Endodermal cell (in vitro differentiated cells): ENCODE measurements at regions not wholly inside any gene's neighbourhood (a gene's known extent, or its start where the extent isn't known, plus 50 kb on each side); places are given as distances from the start of the nearest gene placed in this dataset.

Experiments
- DNase-seq: peaks from one replicate; pipeline ENCODE4 v3.0.0-alpha.2; 2017
- H3K27ac ChIP-seq: 2 replicates; pipeline ENCODE4 v1.5.1; 2013; ENCODE audit warnings: mild to moderate bottlenecking, low read depth, low read length, moderate library complexity
- H3K27me3 ChIP-seq: 2 replicates; pipeline ENCODE4 v1.6.1; 2013; ENCODE audit warnings: mild to moderate bottlenecking, low read length, moderate library complexity; ENCODE audit not compliant: insufficient read depth, control insufficient read depth, poor library complexity, severe bottlenecking
- H3K36me3 ChIP-seq: 2 replicates; pipeline ENCODE4 v1.7.0; 2013; ENCODE audit warnings: mild to moderate bottlenecking, low read length, moderate library complexity; ENCODE audit not compliant: control insufficient read depth, insufficient read depth
- H3K4me1 ChIP-seq: one replicate; pipeline ENCODE4 v1.7.0; 2013; ENCODE audit warnings: low read length; ENCODE audit not compliant: control insufficient read depth, insufficient read depth
- H3K4me3 ChIP-seq: 2 replicates; pipeline ENCODE4 v1.5.1; 2013; ENCODE audit warnings: mild to moderate bottlenecking, low read length, moderate library complexity
- H3K9ac ChIP-seq: 2 replicates; pipeline ENCODE4 v1.6.1; 2013; ENCODE audit warnings: mild to moderate bottlenecking, low read length, moderate library complexity; ENCODE audit not compliant: poor library complexity, severe bottlenecking; ENCODE audit errors: extremely low read depth
- H3K9me3 ChIP-seq: 2 replicates; pipeline ENCODE4 v1.6.1; 2013; ENCODE audit warnings: mild to moderate bottlenecking, low read length, moderate library complexity; ENCODE audit not compliant: control insufficient read depth
- H3K27ac Mint-ChIP-seq: 2 replicates; pipeline ENCODE4 v1.8.0; 2020; ENCODE audit warnings: mixed read lengths
- H3K27me3 Mint-ChIP-seq: 2 replicates; pipeline ENCODE4 v1.8.0; 2021; ENCODE audit warnings: mild to moderate bottlenecking, mixed read lengths; ENCODE audit not compliant: insufficient read depth
- H3K36me3 Mint-ChIP-seq: 2 replicates; pipeline ENCODE4 v1.8.0; 2020; ENCODE audit warnings: low read depth, mixed read lengths
- H3K4me1 Mint-ChIP-seq: 2 replicates; pipeline ENCODE4 v1.8.0; 2020; ENCODE audit warnings: mixed read lengths
- H3K4me3 Mint-ChIP-seq: 2 replicates; pipeline ENCODE4 v1.8.0; 2020; ENCODE audit warnings: mild to moderate bottlenecking, moderate library complexity, mixed read lengths
- H3K9me3 Mint-ChIP-seq: 2 replicates; pipeline ENCODE4 v1.8.0; 2020; ENCODE audit warnings: mild to moderate bottlenecking, mixed read lengths
- WGBS, 2 experiments: methylation state at CpG; one replicate each; pipeline versions ENCODE4 v1.1.5 to v1.1.7; 2013; ENCODE audit warnings: missing lambda C conversion rate in 2 of 2, mixed read lengths in 1 of 2; ENCODE audit not compliant: insufficient coverage in 1 of 2, insufficient read length in 1 of 2; 5-methylcytosine and 5-hydroxymethylcytosine counted together
- TF ChIP-seq, protein P1 (sequence below): fragments of 200-600 bp; sonication (generic); conservative IDR thresholded peaks from 2 replicates; pipeline ENCODE4 v1.5.0; 2021; ENCODE audit warnings: antibody characterized with exemption, mild to moderate bottlenecking

DNA sequence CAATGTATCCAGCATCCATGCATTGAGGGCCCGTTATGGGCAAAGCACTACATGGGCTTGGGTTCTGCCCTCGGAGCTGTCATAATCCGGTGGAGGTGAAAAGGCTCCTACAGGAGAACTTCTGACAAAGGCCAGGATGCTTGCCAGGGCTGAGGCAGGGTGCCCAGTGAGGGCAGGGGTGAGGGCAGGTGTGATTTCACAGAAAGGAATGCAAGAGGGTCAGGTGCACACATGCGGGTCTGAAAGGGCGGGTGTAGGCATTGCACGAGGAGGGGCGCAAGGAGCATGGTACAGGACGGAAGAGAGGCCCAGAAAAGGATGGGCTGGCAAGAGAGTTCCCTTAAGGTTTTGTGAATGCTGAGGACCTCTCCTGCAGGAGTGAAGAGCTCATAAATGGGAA, 348.0 kb downstream of the BTBD3 start:
- Mint-ChIP-seq H3K4me1 (no peaks in the 10 kb centered on the region), H3K36me3 (no peaks in the 10 kb centered on the region), H3K4me3 (no peak overlapping the region), H3K27me3 (no peaks in the 10 kb centered on the region), H3K27ac (no peak overlapping the region), H3K9me3 (no peaks in the 10 kb centered on the region)
- no peak for DNase-seq
- no peaks in the 10 kb centered on the region for H3K4me1 ChIP-seq
- no peaks in the 10 kb centered on the region for H3K27me3 ChIP-seq
- no peak overlapping the region for H3K9ac ChIP-seq
- TF ChIP-seq, protein P1, sequence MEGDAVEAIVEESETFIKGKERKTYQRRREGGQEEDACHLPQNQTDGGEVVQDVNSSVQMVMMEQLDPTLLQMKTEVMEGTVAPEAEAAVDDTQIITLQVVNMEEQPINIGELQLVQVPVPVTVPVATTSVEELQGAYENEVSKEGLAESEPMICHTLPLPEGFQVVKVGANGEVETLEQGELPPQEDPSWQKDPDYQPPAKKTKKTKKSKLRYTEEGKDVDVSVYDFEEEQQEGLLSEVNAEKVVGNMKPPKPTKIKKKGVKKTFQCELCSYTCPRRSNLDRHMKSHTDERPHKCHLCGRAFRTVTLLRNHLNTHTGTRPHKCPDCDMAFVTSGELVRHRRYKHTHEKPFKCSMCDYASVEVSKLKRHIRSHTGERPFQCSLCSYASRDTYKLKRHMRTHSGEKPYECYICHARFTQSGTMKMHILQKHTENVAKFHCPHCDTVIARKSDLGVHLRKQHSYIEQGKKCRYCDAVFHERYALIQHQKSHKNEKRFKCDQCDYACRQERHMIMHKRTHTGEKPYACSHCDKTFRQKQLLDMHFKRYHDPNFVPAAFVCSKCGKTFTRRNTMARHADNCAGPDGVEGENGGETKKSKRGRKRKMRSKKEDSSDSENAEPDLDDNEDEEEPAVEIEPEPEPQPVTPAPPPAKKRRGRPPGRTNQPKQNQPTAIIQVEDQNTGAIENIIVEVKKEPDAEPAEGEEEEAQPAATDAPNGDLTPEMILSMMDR: no peak
- 95 to 100% methylated on average over 4 to 8 of the region's 8 CpGs for WGBS, 2 experiments
- H3K27ac ChIP-seq: no peak overlapping the region
- no peak overlapping the region for H3K4me3 ChIP-seq
- no peaks in the 10 kb centered on the region for H3K36me3 ChIP-seq
- H3K9me3 ChIP-seq: no peaks in the 10 kb centered on the region

DNA sequence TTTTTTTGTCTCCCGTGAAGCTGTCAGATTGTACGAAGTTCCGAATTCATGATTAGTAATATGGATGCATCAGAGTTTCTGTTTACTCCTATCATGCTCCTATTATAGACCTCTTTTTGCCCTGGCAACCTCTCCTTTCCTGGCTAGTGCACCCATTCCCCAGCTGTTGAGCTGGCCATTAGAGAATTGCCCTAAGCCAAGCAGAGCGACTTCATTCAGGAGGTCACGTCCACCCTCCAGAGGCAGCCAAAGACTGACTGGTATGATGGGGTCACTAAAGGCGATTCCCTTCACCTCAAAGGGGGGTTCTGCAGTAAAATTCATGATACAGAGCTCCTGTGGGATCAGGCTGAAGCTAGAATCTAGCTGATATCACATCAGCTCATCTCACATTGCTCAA, 351.9 kb downstream of the BTBD3 start:
- no peaks in the 10 kb centered on the region for H3K27me3 Mint-ChIP-seq
- no peaks in the 10 kb centered on the region for H3K36me3 Mint-ChIP-seq
- no peaks in the 10 kb centered on the region for H3K27me3 ChIP-seq
- H3K4me1 Mint-ChIP-seq: no peaks in the 10 kb centered on the region
- H3K4me1 ChIP-seq: no peaks in the 10 kb centered on the region
- no peaks in the 10 kb centered on the region for H3K36me3 ChIP-seq
- no peak overlapping the region for H3K4me3 Mint-ChIP-seq
- H3K27ac ChIP-seq: no peak overlapping the region
- peaks cover 7% of the 10 kb centered on the region for H3K9me3 ChIP-seq
- H3K27ac Mint-ChIP-seq: no peak overlapping the region
- no peak for DNase-seq
- TF ChIP-seq, protein P1: no peak
- no peak overlapping the region for H3K4me3 ChIP-seq
- 93 to 97% methylated on average over 3 to 4 of the region's 6 CpGs for WGBS, 2 experiments
- peaks cover 7% of the 10 kb centered on the region for H3K9me3 Mint-ChIP-seq
- no peak overlapping the region for H3K9ac ChIP-seq

DNA sequence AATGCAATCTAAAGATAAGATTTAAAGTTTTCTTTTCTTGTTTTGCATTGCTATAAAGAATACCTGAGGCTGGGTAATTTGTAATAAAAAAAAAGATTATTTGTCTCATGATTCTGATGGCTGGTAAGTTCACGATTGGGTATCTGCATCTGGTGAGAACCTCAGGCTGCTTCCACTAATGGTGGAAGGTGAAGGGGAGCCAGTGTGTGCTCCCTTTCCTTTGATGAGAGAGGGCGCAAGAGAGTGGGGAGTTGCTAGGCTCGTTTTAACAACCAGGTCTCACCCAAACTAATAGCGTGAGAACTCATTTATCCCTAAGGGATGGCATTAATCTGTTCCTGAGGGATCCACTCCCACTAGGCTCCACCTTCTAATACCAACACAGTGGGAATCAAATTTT, 353.2 kb downstream of the BTBD3 start:
- no peaks in the 10 kb centered on the region for H3K36me3 ChIP-seq
- no peak overlapping the region for H3K27ac Mint-ChIP-seq
- no peak overlapping the region for H3K4me3 ChIP-seq
- 83 to 85% methylated on average over 1 to 4 of the region's 4 CpGs for WGBS, 2 experiments
- no peaks in the 10 kb centered on the region for H3K36me3 Mint-ChIP-seq
- H3K9me3 Mint-ChIP-seq: peaks cover 7% of the 10 kb centered on the region
- H3K4me3 Mint-ChIP-seq: no peak overlapping the region
- no peak for DNase-seq
- H3K4me1 Mint-ChIP-seq: no peaks in the 10 kb centered on the region
- H3K27ac ChIP-seq: no peak overlapping the region
- TF ChIP-seq, protein P1: peak; percentile 53
- H3K9me3 ChIP-seq: peaks cover 7% of the 10 kb centered on the region
- no peaks in the 10 kb centered on the region for H3K27me3 Mint-ChIP-seq
- H3K27me3 ChIP-seq: no peaks in the 10 kb centered on the region
- no peak overlapping the region for H3K9ac ChIP-seq
- no peaks in the 10 kb centered on the region for H3K4me1 ChIP-seq
